ENCODE measurements at regions not wholly inside any gene's neighbourhood (a gene's known extent, or its start where the extent isn't known, plus 50 kb on each side); places are given as distances from the start of the nearest gene placed in this dataset.

DNA sequence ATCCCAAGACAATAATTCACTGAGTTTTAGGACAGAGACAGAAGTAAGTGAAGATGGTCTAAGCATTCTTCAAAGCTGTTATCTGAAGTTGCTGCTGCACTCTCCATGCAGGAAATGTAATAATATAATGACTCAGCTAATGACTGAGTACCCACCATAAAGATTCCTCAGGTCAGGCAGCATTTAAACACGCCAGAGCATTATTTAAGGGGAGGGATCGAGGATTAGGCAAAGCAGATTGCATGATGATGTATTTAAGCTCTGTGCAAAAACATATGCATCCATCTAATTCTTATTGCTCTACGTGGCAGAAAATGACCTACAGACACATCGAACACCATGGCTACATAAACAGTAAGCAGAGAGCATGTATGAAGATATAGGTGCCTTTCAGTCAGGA, 216.4 kb downstream of the UNC5CL start:
- no peak for TF ChIP-seq CTCF (IDR thresholded peaks at IDR 0.05)

DNA sequence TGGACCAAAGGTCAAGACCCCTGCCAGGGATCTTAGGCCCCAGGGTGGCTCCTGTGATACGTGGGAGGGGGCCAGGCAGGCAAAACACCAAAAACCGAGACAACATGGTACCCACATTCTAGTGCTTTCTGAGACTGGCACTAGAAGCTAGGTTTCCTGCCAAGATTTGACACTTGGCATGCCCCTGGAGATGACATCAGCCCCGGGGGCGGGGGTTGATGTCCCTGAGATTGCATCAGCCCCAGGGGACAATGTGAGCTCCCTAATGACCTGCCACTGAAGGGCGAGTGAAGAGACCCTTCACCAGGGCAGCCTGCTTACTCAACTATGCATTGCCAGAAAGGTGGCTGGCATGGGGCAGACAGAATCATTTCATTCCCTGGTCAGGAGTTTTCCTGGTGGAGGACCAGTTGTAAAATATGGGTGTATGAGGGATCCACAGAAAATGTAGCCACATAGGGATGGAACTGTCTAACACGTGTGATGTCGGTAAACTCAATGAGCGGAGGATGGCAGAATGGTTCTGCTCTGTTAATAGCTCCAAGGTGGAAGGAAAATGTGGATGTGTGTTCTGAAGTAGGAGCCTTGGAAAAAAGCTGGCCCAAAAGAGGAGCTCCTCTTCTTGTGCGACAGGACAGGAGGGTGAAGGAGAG, 219.7 kb downstream of the UNC5CL start:
- no peak for TF ChIP-seq CTCF (IDR thresholded peaks at IDR 0.05)

- TF ChIP-seq CTCF (IDR thresholded peaks at IDR 0.05) = no peak
Observed at GRCh38 chr6:40817369-40817768, 221.7 kb downstream of the UNC5CL start.

GRCh38 chr6:40816601-40817000, 222.4 kb downstream of the UNC5CL start:
- TF ChIP-seq CTCF (IDR thresholded peaks at IDR 0.05) = no peak

- TF ChIP-seq CTCF (IDR thresholded peaks at IDR 0.05) = no peak
Observed at GRCh38 chr6:40815731-40816130, 223.3 kb downstream of the UNC5CL start.

DNA sequence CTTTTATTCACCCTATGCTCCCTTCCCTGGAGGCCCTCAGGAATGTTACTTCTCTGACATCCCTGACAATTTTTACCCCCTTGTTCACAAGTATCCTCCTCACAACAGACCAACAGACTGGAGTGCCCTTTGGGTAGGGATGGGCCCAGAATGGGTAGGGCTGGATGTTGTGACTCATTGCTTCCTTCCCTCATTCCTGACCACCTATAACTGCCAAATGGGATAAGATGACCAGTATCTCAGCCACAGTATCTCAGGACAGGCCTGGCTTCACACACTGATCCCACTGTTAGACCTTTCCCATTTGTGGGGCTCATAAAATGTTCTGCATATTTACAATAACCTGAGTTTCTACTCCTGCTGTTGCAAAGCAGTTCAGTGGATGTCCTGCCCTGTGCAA, 223.0 kb upstream of the LRFN2 start:
- TF ChIP-seq CTCF (IDR thresholded peaks at IDR 0.05) = no peak

DNA sequence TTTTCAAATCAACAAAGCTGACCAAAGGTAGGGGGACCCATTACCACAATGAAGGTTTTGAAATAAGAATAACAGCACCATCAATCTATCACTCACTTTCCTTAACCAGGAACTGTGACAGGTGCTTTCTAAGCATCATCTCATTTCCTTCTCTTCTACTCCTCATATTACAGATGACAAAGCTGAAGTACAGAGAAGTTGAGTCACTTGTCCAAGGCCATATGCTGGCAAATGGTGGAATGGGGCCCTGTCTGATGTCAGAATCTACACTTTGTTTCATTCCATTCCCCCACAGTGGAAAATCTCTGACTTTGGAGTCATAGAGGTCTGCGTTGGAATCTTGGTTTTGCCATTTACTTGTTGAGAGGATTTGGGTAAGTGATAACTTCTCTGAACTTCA, 222.5 kb upstream of the LRFN2 start:
- no peak for TF ChIP-seq CTCF (IDR thresholded peaks at IDR 0.05)

GRCh38 chr6:40807484-40807883, 220.3 kb upstream of the LRFN2 start:
- TF ChIP-seq CTCF (IDR thresholded peaks at IDR 0.05) = no peak
